ENCODE measurements at regions not wholly inside any gene's neighbourhood (a gene's known extent, or its start where the extent isn't known, plus 50 kb on each side); places are given as distances from the start of the nearest gene placed in this dataset.

GRCh38 chr14:84129941-84130340, 1400.0 kb upstream of the FLRT2 start:
- TF ChIP-seq POLR2A (IDR thresholded peaks at IDR 0.05) (no peak), CTCF (IDR thresholded peaks at IDR 0.05) (no peak), POLR2AphosphoS5 (IDR thresholded peaks at IDR 0.05; ENCODE audit: insufficient read depth in 1 of 2, low read depth in 1 of 2) (no peak)

Data from vagina (tissue), 2 donors.